ENCODE measurements at regions not wholly inside any gene's neighbourhood (a gene's known extent, or its start where the extent isn't known, plus 50 kb on each side); places are given as distances from the start of the nearest gene placed in this dataset.

DNA sequence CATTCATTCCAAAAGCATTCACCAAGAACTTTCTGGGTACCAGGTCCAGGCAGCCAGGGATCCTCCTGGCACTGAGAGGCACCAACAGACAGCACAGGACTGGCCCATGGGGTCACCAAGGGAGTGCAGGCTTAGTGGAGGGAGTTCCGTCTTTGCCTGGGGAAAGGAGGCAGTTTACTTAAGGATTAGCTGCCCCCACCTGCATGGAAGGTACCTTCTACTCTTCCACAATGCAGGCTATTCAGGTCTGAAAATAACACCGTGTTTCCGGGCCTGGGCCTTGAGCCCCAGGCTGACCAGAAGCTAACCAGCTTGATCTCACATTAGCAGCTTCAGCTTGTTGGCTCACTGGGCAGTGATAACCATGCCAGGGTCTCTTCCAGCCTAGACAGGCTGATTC, 199.4 kb downstream of the FOXA2 start:
- Histone ChIP-seq H3K36me3 (ENCODE audit: control insufficient read depth, insufficient read depth, low read length) (no peaks in the 10 kb centered on the region), H3K27me3 (replicated peaks; ENCODE audit: control insufficient read depth, insufficient read depth, low read length) (no peaks in the 10 kb centered on the region), H3K4me3 (replicated peaks; ENCODE audit: low read depth, low read length) (no peak overlapping the region)
- DNase-seq (ENCODE audit: extremely low read depth, insufficient read length), result no peak
- TF ChIP-seq, protein P1, sequence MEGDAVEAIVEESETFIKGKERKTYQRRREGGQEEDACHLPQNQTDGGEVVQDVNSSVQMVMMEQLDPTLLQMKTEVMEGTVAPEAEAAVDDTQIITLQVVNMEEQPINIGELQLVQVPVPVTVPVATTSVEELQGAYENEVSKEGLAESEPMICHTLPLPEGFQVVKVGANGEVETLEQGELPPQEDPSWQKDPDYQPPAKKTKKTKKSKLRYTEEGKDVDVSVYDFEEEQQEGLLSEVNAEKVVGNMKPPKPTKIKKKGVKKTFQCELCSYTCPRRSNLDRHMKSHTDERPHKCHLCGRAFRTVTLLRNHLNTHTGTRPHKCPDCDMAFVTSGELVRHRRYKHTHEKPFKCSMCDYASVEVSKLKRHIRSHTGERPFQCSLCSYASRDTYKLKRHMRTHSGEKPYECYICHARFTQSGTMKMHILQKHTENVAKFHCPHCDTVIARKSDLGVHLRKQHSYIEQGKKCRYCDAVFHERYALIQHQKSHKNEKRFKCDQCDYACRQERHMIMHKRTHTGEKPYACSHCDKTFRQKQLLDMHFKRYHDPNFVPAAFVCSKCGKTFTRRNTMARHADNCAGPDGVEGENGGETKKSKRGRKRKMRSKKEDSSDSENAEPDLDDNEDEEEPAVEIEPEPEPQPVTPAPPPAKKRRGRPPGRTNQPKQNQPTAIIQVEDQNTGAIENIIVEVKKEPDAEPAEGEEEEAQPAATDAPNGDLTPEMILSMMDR (IDR thresholded peaks at IDR 0.05; ENCODE audit: insufficient read depth, low read length, poor library complexity, severe bottlenecking), result no peak

DNA sequence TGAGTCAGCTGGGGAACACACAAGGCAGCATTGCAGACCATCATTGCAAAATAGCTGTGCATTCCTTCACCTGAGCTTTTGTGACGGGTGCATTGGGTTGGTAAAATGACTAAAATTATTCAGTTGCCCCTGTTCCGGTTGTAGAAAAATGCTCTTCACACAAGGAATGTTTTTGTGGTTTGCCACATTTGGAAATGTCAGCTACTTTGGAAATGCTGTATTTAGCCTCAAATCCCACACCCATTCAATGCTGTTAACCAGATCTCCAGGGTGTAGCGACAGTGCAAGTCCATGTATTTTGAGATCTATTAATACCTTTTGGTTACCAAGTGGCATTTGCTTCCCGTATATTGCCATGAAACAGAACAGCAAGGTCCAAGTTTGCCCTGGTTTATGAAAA, 201.2 kb downstream of the FOXA2 start:
- Histone ChIP-seq H3K27me3 (replicated peaks; ENCODE audit: control insufficient read depth, insufficient read depth, low read length) (no peaks in the 10 kb centered on the region), H3K4me3 (replicated peaks; ENCODE audit: low read depth, low read length) (no peak overlapping the region), H3K36me3 (ENCODE audit: control insufficient read depth, insufficient read depth, low read length) (no peaks in the 10 kb centered on the region)
- DNase-seq (ENCODE audit: extremely low read depth, insufficient read length), result no peak
- TF ChIP-seq, protein P1 (IDR thresholded peaks at IDR 0.05; ENCODE audit: insufficient read depth, low read length, poor library complexity, severe bottlenecking), result no peak

DNA sequence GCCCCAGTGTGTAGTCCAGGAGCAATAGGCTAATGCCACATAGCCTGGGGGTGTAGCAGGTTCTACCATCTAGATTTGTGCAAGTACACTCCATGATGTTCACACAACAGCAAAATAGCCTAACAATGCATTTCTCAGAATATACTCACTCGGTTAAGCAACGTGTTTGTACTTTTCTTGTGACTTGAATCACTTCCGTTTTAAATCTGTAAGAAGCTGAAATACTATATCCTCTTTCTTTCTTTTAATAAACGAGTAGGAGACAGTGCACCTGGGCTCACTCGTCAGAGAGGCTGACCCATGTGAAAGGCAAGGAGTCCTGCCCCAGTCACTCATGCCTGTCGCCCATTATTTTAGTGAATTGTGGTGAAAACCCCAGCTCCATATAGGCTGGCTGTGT, 201.6 kb downstream of the FOXA2 start:
- Histone ChIP-seq H3K36me3 (ENCODE audit: control insufficient read depth, insufficient read depth, low read length) (no peaks in the 10 kb centered on the region), H3K4me3 (replicated peaks; ENCODE audit: low read depth, low read length) (no peak overlapping the region), H3K27me3 (replicated peaks; ENCODE audit: control insufficient read depth, insufficient read depth, low read length) (no peaks in the 10 kb centered on the region)
- no peak for DNase-seq (ENCODE audit: extremely low read depth, insufficient read length)
- TF ChIP-seq, protein P1 (IDR thresholded peaks at IDR 0.05; ENCODE audit: insufficient read depth, low read length, poor library complexity, severe bottlenecking), result no peak

DNA sequence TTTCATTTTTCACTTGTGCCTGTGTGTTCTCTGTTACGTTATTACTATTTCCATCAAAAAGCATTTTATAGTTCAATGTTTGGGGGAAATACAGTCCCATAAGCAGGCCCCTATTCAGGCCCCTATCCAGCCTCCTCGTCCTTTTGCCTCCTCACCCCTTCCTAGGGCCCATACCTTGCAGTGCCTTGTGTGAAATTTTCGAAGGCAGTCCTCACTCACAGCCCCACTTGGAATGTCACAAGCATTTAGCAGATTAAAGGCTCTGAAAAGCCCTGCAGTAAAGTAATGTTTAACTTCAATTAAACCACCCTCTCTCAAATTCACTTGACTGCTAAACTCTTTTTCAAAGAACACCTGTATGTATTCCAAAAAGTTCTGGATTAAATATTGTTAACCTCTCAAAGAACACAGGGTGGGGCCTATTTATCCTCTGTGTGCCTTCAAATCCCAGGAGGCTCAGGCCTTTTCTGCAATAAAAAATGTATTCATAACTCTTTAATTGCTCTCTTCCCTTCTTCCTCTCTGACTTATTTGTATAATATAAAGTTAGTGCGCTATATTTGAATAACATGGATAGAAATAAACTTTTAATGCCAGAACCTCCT, 202.5 kb downstream of the FOXA2 start:
- TF ChIP-seq, protein P1 (IDR thresholded peaks at IDR 0.05; ENCODE audit: insufficient read depth, low read length, poor library complexity, severe bottlenecking), result no peak
- Histone ChIP-seq H3K27me3 (replicated peaks; ENCODE audit: control insufficient read depth, insufficient read depth, low read length) (no peaks in the 10 kb centered on the region), H3K4me3 (replicated peaks; ENCODE audit: low read depth, low read length) (no peak overlapping the region), H3K36me3 (ENCODE audit: control insufficient read depth, insufficient read depth, low read length) (no peaks in the 10 kb centered on the region)
- no peak for DNase-seq (ENCODE audit: extremely low read depth, insufficient read length)

DNA sequence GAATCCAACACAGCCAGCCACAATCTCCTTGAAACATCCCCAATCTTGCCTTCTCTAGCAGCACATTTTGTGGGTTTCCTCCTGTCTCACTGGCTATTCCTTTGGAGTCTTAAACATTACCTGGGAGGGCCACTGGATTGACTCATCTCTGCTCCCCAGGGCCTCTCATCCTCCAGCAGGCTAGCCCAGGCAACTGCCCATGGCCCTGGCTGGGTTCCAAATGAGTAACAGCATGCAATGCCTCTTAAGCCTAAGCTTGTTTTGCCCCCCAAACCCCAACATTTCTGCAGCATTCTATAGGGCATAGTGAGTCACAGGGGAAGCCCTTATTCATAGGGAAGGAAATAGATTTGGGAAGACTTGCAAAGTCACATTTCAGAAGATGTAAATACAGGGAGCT, 204.9 kb downstream of the FOXA2 start:
- no peak for DNase-seq (ENCODE audit: extremely low read depth, insufficient read length)
- TF ChIP-seq, protein P1 (IDR thresholded peaks at IDR 0.05; ENCODE audit: insufficient read depth, low read length, poor library complexity, severe bottlenecking), result no peak

More for the DNA sequence above, 204.9 kb downstream of the FOXA2 start:
- Histone ChIP-seq H3K27me3 (replicated peaks; ENCODE audit: control insufficient read depth, insufficient read depth, low read length) (no peaks in the 10 kb centered on the region), H3K4me3 (replicated peaks; ENCODE audit: low read depth, low read length) (no peak overlapping the region), H3K36me3 (ENCODE audit: control insufficient read depth, insufficient read depth, low read length) (no peaks in the 10 kb centered on the region)

All from GM06990 (cell line).